Stomach (tissue), 4 donors: ENCODE measurements at regions not wholly inside any gene's neighbourhood (a gene's known extent, or its start where the extent isn't known, plus 50 kb on each side); places are given as distances from the start of the nearest gene placed in this dataset.

ENCODE experiments used
- CTCF ChIP-seq, 7 experiments: fragments of 450-650 bp in 4 of 7; fragments of 200-600 bp in 3 of 7; sonication (generic) in 3 of 7; IDR thresholded peaks; one replicate each; pipeline ENCODE4 v1.5.1; 2016 to 2019; ENCODE audit warnings: antibody characterized with exemption in 7 of 7, control low read depth in 2 of 7, mild to moderate bottlenecking in 1 of 7
- POLR2A ChIP-seq, 4 donors: fragments of 450-650 bp; IDR thresholded peaks; one replicate each; pipeline ENCODE4 v1.6.1; 2016; ENCODE audit warnings: antibody characterized with exemption in 4 of 4, control low read depth in 2 of 4, mild to moderate bottlenecking in 1 of 4, moderate library complexity in 1 of 4

DNA sequence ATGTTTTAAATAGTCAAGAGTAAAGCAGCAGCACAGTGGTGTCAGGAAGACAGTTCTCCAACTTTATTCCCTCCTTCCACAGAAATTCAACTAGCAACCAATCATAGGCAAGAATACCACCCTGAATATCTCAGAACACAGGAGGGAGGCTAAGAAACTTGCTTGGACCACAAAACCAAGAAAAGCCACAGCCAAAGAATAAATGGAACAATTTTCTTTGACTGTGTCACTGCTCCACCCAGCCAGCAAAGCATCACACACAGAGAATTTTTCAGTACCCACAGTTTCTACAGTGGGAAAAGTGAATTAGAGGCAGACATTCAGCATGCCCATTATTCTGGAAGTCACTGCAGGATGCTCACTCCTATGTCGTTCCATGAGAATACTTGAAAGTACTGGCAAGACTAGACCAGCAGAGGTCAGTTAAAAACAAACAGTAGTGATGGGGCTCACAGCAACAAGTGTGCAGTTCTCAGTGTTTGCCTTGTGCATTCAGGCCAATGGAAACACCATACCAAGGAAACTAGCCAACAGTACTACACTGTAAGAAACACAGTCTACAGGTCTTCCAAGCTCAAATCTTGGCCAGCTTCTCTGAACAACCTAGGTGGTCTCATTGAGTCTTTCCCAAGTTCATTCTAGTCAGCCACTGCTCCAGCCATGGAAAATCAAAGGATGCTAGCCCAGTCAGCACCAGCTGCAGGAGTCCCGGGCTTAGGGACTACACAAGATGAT, 56.8 kb upstream of the FOXG1 start:
- TF ChIP-seq CTCF (IDR thresholded peaks at IDR 0.05) (no peak), POLR2A (IDR thresholded peaks at IDR 0.05) (no peak)
